HG02678 (cell line): ENCODE measurements at regions not wholly inside any gene's neighbourhood (a gene's known extent, or its start where the extent isn't known, plus 50 kb on each side); places are given as distances from the start of the nearest gene placed in this dataset.

Source experiments
- ATAC-seq: cut with Tn5 transposase; IDR thresholded peaks from one replicate; pipeline ENCODE4 v1.9.1; 2021; ENCODE audit warnings: mild to moderate bottlenecking, moderate library complexity; ENCODE audit not compliant: unreplicated experiment

GRCh38 chr1:84759756-84760155 lies 69.5 kb upstream of the SSX2IP start:
- no peak for ATAC-seq

DNA sequence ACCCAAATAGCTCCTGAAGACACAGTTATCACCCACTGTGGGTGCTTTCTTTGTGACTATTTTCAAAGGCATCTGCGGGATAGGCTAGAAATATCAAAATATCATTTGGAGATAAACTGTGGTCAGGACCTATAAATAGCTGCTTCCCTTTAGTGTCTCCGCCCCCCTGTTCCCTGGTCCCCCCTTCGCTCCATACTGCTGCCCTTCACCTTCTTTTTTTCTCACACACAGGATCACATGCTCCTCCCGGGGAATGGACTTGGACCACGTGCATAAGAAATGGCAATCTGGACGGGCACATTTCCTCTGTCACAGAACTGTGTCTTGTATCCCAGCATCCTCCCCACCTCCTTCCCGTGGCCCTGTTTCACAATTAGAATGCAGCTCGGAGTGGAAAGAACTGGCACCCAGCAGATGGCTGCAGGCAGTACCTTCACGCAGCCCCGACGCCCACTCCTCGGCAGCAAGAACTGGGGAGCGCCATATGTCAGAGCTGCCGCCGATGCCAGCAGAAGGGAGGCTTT lies 68.8 kb upstream of the SSX2IP start:
- no peak for ATAC-seq

- no peak for ATAC-seq
These were observed 68.2 kb upstream of the SSX2IP start for GRCh38 chr1:84758476-84758875.

GRCh38 chr1:84757301-84757700 lies 67.0 kb upstream of the SSX2IP start:
- no peak for ATAC-seq

DNA sequence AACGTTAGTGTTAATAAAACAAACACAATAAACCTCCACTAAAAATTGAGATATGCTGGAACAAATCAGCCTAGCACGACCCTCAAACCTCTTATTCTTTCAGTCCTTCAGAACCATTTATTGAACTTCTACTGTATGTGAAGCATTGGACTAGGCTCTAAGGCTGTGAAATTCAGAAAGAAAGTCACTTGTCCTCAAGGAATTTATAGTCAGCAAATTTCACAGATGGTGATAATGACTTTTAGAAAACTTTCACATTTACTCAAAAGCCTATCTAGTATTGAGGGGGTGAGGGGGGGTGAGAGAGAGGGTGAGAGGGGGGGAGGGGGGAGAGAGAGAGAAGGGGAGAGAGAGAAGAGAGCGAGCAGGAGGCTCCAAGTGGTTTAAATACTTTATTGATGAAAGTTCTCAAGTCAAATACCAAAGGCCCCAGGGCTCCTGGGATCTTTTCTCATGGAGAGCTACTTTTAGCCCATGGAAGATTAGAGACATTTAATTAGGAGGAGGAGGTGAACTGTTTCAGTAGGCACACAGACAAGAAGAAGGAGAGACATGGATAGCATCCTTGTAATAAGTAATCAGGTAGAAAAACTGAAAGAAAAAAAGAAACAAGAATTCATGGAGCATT lies 66.3 kb upstream of the SSX2IP start:
- ATAC-seq = no peak

DNA sequence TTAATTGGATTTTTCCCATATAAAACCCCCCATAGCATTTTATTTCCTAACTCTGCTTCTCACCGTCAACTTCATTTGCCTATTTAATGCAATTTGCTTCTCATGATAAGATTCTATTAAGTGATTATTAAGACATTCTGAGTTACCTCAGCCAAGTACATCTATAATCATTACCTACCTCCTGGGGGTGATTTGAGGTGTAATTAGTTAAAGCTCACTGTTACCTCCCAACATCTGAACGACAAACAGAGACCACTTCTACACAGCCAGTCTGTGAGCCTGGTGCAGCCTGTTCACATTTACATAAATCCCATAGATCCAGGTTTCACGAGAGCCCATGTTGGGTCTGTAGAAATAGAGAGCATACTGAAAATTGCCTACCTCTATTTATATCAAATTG lies 65.7 kb upstream of the SSX2IP start:
- ATAC-seq = no peak

GRCh38 chr1:84755216-84755615 lies 65.0 kb upstream of the SSX2IP start:
- no peak for ATAC-seq

DNA sequence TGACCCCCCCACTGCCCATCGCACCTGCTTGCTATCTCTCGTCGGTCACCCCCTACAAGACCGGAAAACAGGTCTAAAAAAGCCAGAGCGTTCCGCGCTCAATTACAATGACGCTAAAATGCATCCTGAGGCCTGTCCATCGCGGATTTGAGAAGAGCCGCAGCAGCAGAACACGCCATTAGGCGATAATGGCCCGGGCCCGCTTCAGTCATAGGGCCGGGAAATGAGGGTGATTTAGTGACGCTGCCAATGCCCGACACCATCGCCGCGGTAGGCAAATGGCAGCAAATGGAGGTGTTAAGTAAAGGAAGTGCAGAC lies 64.1 kb upstream of the SSX2IP start:
- ATAC-seq = no peak

DNA sequence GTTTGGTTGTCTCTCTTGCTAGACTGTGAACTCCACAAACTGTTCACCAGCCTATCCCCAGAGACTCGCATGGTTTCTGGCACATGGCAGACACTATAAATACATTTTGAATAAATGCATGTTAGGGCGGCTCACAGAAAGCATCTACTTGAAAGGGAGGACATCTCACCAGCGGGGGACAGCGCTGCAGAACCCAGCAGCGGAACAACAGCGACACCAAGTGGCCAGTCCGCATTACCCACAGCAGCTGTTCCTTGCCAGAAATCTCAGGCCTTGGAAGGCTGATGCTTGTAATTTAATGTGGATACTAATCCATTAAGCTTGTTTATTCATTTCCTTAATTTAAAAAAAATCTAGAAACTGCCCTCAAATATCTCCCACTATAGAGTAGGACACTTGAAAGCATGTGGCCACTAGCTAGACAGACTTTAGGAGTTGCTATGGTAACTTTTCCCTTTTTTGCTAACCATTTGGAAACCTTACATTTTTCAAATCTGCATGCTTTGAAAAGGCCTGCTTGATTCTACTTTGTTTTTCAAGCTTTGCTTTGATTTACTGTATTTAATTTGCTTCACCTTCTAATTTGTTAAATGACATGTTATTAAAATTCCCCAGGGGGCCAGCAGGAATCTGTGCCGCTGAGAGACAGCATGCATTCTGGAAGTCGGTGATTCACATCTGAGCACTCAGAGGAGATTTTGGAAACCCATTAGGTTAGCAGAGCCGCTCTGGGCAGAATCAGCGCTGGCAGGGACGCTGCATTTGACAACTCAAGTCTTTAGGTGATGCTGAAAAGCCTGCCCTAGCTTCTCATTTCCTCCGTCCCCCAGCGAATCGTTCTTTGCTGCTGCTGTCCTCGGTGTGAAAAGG lies 63.5 kb upstream of the SSX2IP start:
- ATAC-seq = peak; percentile 87

DNA sequence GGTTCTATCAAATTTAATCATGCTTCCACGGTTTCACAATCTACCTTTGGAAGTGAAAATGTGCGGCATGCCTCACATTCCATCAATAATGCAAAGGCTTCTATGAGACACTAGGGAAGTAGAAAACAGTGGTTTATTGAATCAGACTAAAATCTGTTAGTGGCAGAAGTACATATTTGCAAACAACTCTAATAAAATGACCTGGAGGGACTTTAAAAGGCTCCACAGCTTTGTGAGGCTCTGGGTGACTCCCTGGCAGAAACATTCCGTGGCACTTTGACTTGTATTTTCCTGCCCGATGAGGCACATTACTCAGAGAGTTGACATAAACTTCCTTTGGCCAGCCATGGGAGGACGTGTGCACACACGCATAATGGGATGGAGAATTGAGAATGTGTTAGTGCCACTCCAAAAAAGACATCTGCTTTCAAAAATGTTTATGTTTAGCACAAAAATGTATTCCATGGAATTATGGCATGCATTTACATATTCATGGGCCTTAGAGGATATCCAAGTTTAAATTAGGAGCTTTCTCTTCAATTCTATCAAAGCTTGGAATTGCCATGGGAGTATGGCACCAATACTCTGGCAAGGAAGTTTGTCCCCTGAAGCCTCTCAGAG lies 60.0 kb upstream of the SSX2IP start:
- ATAC-seq = no peak

GRCh38 chr1:84749427-84749826 lies 59.2 kb upstream of the SSX2IP start:
- no peak for ATAC-seq

DNA sequence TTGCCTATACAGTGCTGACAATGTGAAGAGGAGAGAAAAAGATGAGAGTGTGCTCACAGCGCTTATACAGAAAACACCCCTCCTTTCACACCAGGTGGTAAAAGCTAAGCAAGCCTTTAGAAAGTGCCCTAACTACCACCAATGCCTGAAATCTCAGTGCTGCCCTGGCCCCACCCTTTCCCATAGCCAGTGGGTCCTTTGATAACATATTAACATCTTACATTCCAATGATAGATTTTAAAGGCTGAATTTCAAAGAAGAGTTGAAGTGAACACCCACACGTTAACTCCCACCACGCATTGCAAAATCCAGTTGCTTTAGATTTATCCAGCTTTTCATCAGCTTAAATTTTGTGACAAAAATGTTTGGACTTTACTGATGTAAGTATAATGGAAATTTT lies 58.1 kb upstream of the SSX2IP start:
- no peak for ATAC-seq

GRCh38 chr1:84745857-84746256 lies 55.6 kb upstream of the SSX2IP start:
- ATAC-seq = no peak

DNA sequence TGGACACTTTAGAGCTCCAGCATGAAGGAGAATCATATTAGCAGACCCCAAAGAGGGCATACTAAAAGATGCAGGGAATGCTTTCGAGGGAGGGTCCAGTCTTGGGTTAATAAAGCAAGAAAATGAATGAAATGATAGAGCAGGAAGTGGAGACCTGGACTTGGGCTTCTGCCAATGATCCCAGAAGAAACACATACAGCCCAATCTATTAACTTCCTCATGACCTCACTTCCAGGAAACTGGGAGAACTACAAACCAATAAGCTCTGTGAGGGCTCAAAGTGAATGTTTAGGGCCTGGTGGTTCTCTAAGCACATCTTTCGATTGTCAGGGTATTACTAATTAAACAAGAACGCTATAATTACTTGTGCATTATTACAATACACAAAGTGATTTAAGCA lies 53.6 kb upstream of the SSX2IP start:
- ATAC-seq = no peak

DNA sequence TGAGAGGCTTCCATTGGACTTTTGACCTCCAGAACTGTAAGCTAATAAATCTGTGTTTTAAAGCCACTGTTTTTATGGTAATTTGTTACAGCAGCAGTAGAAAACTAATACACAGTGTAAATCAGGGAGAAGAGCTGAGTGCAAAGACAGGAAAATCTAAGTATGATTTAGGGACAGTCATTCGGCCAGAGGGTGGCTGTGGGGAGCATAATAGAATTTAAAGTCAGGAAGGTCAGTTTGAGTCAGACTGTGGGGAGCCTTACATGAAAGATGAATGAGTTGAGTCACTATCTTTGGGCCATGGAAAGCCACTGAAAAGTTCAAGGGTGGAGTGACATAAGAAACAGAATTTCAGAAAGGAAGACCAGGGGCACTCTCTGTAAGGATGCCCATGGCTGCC lies 52.4 kb upstream of the SSX2IP start:
- ATAC-seq = peak; percentile 58

GRCh38 chr1:84740050-84740714 lies 49.9 kb upstream of the SSX2IP start:
- no peak for ATAC-seq
